ENCODE measurements at regions not wholly inside any gene's neighbourhood (a gene's known extent, or its start where the extent isn't known, plus 50 kb on each side); places are given as distances from the start of the nearest gene placed in this dataset.

- no peak for TF ChIP-seq CTCF (IDR thresholded peaks at IDR 0.05; ENCODE audit: extremely low read depth, missing control alignments)
- DNase-seq (ENCODE audit: low spot score): no peak
These were observed 71.2 kb upstream of the COL13A1 start for GRCh38 chr10:69730251-69731156.

GRCh38 chr10:69731184-69731583 is 70.5 kb upstream of the COL13A1 start:
- no peak for DNase-seq (ENCODE audit: low spot score)
- TF ChIP-seq CTCF (IDR thresholded peaks at IDR 0.05; ENCODE audit: extremely low read depth, missing control alignments): no peak

GRCh38 chr10:69731698-69732097 is 70.0 kb upstream of the COL13A1 start:
- TF ChIP-seq CTCF (IDR thresholded peaks at IDR 0.05; ENCODE audit: extremely low read depth, missing control alignments): no peak
- DNase-seq (ENCODE audit: low spot score): no peak

- TF ChIP-seq CTCF (IDR thresholded peaks at IDR 0.05; ENCODE audit: extremely low read depth, missing control alignments): no peak
- DNase-seq (ENCODE audit: low spot score): no peak
These were observed 69.4 kb upstream of the COL13A1 start for GRCh38 chr10:69732147-69732825.

GRCh38 chr10:69732826-69733150 is 68.9 kb upstream of the COL13A1 start:
- no peak for DNase-seq (ENCODE audit: low spot score)
- no peak for TF ChIP-seq CTCF (IDR thresholded peaks at IDR 0.05; ENCODE audit: extremely low read depth, missing control alignments)

- TF ChIP-seq CTCF (IDR thresholded peaks at IDR 0.05; ENCODE audit: extremely low read depth, missing control alignments): no peak
- DNase-seq (ENCODE audit: low spot score): no peak
These were observed 67.9 kb upstream of the COL13A1 start for GRCh38 chr10:69733791-69734261.

GRCh38 chr10:69734416-69734796 is 67.3 kb upstream of the COL13A1 start:
- TF ChIP-seq CTCF (IDR thresholded peaks at IDR 0.05; ENCODE audit: extremely low read depth, missing control alignments): no peak
- no peak for DNase-seq (ENCODE audit: low spot score)

Data from GM20000 (cell line).